ENCODE measurements at regions not wholly inside any gene's neighbourhood (a gene's known extent, or its start where the extent isn't known, plus 50 kb on each side); places are given as distances from the start of the nearest gene placed in this dataset.

DNA sequence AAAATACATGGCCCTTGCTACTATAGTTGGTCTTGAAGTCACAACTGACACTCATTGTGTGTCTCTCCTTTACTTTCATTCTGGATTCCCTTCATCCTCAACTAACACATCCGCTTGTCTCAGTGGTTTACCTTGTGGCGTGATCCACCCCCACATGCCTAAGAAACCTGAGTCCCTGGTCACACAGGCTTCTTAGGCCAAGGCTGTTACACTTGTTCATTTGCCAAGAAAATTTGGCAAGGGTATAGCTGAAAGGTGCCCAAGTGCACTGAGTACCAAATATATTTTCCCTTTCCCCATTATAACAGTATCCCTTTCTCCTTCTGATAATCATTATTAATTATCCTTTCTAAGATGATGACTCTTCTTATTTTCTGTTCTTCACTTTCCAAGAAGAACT is 207.6 kb upstream of the STAC start (continued):
- TF ChIP-seq, protein P1, sequence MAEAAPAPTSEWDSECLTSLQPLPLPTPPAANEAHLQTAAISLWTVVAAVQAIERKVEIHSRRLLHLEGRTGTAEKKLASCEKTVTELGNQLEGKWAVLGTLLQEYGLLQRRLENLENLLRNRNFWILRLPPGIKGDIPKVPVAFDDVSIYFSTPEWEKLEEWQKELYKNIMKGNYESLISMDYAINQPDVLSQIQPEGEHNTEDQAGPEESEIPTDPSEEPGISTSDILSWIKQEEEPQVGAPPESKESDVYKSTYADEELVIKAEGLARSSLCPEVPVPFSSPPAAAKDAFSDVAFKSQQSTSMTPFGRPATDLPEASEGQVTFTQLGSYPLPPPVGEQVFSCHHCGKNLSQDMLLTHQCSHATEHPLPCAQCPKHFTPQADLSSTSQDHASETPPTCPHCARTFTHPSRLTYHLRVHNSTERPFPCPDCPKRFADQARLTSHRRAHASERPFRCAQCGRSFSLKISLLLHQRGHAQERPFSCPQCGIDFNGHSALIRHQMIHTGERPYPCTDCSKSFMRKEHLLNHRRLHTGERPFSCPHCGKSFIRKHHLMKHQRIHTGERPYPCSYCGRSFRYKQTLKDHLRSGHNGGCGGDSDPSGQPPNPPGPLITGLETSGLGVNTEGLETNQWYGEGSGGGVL (tag by site-specific recombination; IDR thresholded peaks at IDR 0.05): no peak
- TF ChIP-seq ZNF155 (tag by site-specific recombination; IDR thresholded peaks at IDR 0.05) (no peak), ZNF623 (tag by site-specific recombination; IDR thresholded peaks at IDR 0.05) (no peak), KLF9 (tag by site-specific recombination; IDR thresholded peaks at IDR 0.05; ENCODE audit: low read depth) (no peak), ZNF629 (tag by site-specific recombination; IDR thresholded peaks at IDR 0.05) (no peak), ZNF416 (tag by site-specific recombination; IDR thresholded peaks at IDR 0.05) (no peak)

DNA sequence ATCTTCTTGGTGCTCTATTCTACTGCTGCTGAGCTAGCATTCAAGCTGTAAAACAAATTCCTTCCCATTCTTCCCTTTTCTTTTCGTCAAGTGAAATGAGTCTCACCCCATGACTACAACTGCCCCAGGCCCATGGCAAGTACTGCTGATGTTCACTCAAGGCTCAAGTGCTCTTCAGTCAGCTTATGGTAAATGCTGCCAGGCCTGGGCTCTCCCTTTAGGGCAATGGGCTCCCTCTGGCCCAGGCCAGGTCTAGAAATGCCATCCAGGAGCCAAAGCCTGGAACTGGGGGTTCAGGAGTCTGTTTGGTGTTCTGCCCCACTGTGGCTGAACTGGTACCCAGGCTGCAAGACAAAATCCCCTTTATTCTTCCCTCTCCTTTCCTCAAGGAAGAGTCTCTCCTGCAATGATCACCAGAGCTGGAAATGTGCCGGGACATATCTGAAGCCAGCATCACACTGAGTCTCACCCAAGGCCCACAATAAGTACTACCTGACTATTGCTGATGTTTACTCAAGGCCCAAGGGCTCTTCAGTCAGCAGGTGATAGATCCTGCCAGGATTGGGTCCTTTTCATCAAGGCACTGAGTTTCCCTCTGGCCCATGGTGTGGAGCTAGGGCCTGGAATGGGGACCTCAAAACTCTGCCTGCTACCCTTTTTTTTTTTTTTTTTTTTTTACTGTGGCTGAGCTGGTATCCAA is 205.0 kb upstream of the STAC start:
- ChIA-PET CTCF (no interaction called here), POLR2A (no interaction called here)
- H3K27ac ChIP-seq (ENCODE audit: extremely low read depth, low read depth, low read length): no peak overlapping the region
- H3K36me3 ChIP-seq (ENCODE audit: control insufficient read depth in 2 of 2, insufficient read depth in 1 of 2, low read length in 2 of 2): no peaks in the 10 kb centered on the region
- H3K4me3 ChIP-seq (ENCODE audit: low read depth, low read length): no peak overlapping the region
- H3K9me3 ChIP-seq (ENCODE audit: control insufficient read depth, insufficient read depth, low read depth, low read length): no peaks in the 10 kb centered on the region
- TF ChIP-seq, protein P2, sequence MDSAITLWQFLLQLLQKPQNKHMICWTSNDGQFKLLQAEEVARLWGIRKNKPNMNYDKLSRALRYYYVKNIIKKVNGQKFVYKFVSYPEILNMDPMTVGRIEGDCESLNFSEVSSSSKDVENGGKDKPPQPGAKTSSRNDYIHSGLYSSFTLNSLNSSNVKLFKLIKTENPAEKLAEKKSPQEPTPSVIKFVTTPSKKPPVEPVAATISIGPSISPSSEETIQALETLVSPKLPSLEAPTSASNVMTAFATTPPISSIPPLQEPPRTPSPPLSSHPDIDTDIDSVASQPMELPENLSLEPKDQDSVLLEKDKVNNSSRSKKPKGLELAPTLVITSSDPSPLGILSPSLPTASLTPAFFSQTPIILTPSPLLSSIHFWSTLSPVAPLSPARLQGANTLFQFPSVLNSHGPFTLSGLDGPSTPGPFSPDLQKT (IDR thresholded peaks at IDR 0.05; ENCODE audit: borderline replicate concordance, low read depth, low read length): no peak
- TF ChIP-seq, protein P3, sequence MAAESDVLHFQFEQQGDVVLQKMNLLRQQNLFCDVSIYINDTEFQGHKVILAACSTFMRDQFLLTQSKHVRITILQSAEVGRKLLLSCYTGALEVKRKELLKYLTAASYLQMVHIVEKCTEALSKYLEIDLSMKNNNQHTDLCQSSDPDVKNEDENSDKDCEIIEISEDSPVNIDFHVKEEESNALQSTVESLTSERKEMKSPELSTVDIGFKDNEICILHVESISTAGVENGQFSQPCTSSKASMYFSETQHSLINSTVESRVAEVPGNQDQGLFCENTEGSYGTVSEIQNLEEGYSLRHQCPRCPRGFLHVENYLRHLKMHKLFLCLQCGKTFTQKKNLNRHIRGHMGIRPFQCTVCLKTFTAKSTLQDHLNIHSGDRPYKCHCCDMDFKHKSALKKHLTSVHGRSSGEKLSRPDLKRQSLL (tag by site-specific recombination; IDR thresholded peaks at IDR 0.05): no peak
- TF ChIP-seq ZNF677 (tag by site-specific recombination; IDR thresholded peaks at IDR 0.05): no peak
- no peak for TF ChIP-seq ZNF169 (tag by site-specific recombination; IDR thresholded peaks at IDR 0.05)
- no peak for TF ChIP-seq ZNF423 (tag by site-specific recombination; IDR thresholded peaks at IDR 0.05)
- no peak for TF ChIP-seq OVOL3 (tag by site-specific recombination; IDR thresholded peaks at IDR 0.05)
- no peak for TF ChIP-seq ZNF596 (tag by site-specific recombination; IDR thresholded peaks at IDR 0.05)
- TF ChIP-seq, protein P4, sequence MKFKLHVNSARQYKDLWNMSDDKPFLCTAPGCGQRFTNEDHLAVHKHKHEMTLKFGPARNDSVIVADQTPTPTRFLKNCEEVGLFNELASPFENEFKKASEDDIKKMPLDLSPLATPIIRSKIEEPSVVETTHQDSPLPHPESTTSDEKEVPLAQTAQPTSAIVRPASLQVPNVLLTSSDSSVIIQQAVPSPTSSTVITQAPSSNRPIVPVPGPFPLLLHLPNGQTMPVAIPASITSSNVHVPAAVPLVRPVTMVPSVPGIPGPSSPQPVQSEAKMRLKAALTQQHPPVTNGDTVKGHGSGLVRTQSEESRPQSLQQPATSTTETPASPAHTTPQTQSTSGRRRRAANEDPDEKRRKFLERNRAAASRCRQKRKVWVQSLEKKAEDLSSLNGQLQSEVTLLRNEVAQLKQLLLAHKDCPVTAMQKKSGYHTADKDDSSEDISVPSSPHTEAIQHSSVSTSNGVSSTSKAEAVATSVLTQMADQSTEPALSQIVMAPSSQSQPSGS (tag by site-specific recombination; IDR thresholded peaks at IDR 0.05; ENCODE audit: low read depth): no peak
- no peak for TF ChIP-seq ZNF558 (tag by site-specific recombination; IDR thresholded peaks at IDR 0.05)
- no peak for TF ChIP-seq YY2 (tag by site-specific recombination; IDR thresholded peaks at IDR 0.05)
- TF ChIP-seq ZNF510 (tag by site-specific recombination; IDR thresholded peaks at IDR 0.05; ENCODE audit: insufficient replicate concordance): no peak
- no peak for TF ChIP-seq ZNF530 (tag by site-specific recombination; IDR thresholded peaks at IDR 0.05; ENCODE audit: low read depth)
- TF ChIP-seq, protein P5, sequence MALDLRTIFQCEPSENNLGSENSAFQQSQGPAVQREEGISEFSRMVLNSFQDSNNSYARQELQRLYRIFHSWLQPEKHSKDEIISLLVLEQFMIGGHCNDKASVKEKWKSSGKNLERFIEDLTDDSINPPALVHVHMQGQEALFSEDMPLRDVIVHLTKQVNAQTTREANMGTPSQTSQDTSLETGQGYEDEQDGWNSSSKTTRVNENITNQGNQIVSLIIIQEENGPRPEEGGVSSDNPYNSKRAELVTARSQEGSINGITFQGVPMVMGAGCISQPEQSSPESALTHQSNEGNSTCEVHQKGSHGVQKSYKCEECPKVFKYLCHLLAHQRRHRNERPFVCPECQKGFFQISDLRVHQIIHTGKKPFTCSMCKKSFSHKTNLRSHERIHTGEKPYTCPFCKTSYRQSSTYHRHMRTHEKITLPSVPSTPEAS (tag by site-specific recombination; IDR thresholded peaks at IDR 0.05): no peak
- no peak for TF ChIP-seq ZNF10 (tag by site-specific recombination; IDR thresholded peaks at IDR 0.05)
- no peak for TF ChIP-seq ZNF341 (tag by site-specific recombination; IDR thresholded peaks at IDR 0.05; ENCODE audit: low read depth)
- TF ChIP-seq, protein P6, sequence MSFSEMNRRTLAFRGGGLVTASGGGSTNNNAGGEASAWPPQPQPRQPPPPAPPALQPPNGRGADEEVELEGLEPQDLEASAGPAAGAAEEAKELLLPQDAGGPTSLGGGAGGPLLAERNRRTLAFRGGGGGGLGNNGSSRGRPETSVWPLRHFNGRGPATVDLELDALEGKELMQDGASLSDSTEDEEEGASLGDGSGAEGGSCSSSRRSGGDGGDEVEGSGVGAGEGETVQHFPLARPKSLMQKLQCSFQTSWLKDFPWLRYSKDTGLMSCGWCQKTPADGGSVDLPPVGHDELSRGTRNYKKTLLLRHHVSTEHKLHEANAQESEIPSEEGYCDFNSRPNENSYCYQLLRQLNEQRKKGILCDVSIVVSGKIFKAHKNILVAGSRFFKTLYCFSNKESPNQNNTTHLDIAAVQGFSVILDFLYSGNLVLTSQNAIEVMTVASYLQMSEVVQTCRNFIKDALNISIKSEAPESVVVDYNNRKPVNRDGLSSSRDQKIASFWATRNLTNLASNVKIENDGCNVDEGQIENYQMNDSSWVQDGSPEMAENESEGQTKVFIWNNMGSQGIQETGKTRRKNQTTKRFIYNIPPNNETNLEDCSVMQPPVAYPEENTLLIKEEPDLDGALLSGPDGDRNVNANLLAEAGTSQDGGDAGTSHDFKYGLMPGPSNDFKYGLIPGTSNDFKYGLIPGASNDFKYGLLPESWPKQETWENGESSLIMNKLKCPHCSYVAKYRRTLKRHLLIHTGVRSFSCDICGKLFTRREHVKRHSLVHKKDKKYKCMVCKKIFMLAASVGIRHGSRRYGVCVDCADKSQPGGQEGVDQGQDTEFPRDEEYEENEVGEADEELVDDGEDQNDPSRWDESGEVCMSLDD (tag by site-specific recombination; IDR thresholded peaks at IDR 0.05): no peak
- no peak for TF ChIP-seq ZSCAN23 (tag by site-specific recombination; IDR thresholded peaks at IDR 0.05)
- TF ChIP-seq ZNF19 (tag by site-specific recombination; IDR thresholded peaks at IDR 0.05; ENCODE audit: low read depth): no peak
- no peaks in the 10 kb centered on the region for H3K4me1 ChIP-seq (ENCODE audit: control insufficient read depth, insufficient read depth, low read length)

Data from HEK293 (cell line).